AG09309 (cell line): ENCODE measurements at regions not wholly inside any gene's neighbourhood (a gene's known extent, or its start where the extent isn't known, plus 50 kb on each side); places are given as distances from the start of the nearest gene placed in this dataset.

ENCODE experiments used
- DNase-seq: peaks from one replicate; pipeline ENCODE4 v3.0.0-alpha.2; 2010; ENCODE audit warnings: low read depth
- H3K4me3 ChIP-seq: 2 replicates; pipeline ENCODE4 v1.5.1; 2011; ENCODE audit warnings: mild to moderate bottlenecking, low read depth, low read length, moderate library complexity; ENCODE audit not compliant: control insufficient read depth
- TF ChIP-seq, protein P1 (sequence below): IDR thresholded peaks from 2 replicates; pipeline ENCODE4 v1.5.1; 2011; ENCODE audit warnings: mild to moderate bottlenecking, low read depth, low read length, inconsistent platforms; ENCODE audit not compliant: insufficient read depth, control insufficient read depth; ENCODE audit errors: missing control alignments

DNA sequence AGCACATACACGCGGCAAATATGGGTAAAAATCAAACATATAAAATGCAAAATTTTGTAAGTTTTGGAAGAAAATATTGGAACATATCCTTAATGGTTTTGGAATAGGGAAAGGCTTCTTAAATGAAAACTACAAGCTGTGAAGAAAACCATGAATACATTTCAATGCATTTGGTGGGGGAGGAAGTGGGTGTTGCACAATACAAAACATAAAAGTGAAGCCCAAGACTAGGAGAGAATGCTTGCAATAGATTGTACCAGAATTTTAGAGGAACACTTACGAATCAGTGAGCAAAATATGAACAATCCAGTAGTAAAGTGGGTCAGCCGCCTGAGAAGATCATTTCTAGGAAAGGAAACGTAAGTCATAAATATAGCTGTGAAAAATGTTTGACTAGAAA lies 322.6 kb upstream of the MKI67 start:
- DNase-seq, result no peak
- TF ChIP-seq, protein P1, sequence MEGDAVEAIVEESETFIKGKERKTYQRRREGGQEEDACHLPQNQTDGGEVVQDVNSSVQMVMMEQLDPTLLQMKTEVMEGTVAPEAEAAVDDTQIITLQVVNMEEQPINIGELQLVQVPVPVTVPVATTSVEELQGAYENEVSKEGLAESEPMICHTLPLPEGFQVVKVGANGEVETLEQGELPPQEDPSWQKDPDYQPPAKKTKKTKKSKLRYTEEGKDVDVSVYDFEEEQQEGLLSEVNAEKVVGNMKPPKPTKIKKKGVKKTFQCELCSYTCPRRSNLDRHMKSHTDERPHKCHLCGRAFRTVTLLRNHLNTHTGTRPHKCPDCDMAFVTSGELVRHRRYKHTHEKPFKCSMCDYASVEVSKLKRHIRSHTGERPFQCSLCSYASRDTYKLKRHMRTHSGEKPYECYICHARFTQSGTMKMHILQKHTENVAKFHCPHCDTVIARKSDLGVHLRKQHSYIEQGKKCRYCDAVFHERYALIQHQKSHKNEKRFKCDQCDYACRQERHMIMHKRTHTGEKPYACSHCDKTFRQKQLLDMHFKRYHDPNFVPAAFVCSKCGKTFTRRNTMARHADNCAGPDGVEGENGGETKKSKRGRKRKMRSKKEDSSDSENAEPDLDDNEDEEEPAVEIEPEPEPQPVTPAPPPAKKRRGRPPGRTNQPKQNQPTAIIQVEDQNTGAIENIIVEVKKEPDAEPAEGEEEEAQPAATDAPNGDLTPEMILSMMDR, result no peak
- H3K4me3 ChIP-seq, result no peak overlapping the region

DNA sequence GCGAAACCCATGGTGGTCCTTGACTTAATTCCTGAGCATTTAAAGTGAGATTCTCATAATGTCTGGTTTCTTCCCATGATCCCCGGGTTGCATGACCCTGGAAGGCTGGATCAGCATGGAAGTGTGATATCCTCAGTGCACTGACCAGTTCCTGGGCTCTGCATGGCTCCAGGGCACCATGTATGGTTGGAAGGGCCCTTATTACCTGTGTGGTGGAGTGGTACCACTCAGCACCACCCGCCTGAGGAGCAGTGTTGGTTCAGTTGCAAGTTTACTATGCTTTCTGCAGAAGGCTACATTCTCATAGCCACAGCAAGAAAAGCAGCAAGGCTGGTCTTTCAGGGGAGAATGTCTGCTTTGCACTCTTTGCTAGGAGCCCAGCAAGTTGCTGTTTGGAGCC lies 325.7 kb upstream of the MKI67 start:
- DNase-seq, result no peak
- TF ChIP-seq, protein P1, result no peak
- H3K4me3 ChIP-seq, result no peak overlapping the region

GRCh38 chr10:128456271-128456670 lies 330.0 kb upstream of the MKI67 start:
- DNase-seq, result no peak
- no peak overlapping the region for H3K4me3 ChIP-seq
- TF ChIP-seq, protein P1, result no peak

DNA sequence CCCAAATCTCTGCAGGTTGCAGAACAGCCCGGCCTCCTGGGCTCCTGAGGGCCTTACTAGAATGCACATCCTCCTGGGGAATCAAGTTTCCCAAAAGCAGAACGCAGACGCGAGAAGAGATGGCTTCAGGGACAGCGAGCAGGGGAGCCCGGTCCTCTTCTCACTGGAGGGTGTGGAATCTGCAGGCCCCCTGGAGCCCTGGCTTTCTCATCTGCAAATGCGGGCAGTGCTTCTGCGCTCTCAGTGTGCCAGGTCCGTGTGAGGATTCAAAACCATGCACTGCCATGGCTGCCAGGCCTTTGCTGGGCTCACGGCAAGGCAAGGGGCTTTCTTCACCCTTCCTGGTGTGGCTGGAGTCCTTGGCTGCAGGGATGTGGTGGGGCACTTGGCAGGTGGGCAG lies 330.9 kb upstream of the MKI67 start:
- TF ChIP-seq, protein P1, result no peak
- H3K4me3 ChIP-seq, result no peak overlapping the region
- DNase-seq, result no peak

DNA sequence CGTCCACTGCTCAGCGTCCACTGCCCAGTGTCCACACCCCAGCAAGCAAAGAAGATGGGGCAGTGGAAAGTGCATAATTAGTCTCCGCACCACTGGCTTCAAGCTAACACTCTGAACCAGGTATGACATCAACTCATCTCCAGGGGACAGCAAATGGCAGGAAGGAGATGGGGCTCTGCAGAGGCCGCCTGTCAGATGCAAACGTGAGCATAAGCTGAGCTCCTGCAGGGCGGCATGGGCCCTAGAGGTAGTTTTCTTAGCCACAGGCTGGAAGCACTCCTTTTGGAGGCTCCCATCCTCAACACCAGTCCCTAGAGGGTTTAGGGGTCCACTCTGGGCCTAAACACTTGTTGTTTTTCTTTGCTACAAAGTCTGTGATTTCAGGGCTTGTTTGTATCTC lies 335.8 kb upstream of the MKI67 start:
- TF ChIP-seq, protein P1, result no peak
- no peak for DNase-seq
- no peak overlapping the region for H3K4me3 ChIP-seq

DNA sequence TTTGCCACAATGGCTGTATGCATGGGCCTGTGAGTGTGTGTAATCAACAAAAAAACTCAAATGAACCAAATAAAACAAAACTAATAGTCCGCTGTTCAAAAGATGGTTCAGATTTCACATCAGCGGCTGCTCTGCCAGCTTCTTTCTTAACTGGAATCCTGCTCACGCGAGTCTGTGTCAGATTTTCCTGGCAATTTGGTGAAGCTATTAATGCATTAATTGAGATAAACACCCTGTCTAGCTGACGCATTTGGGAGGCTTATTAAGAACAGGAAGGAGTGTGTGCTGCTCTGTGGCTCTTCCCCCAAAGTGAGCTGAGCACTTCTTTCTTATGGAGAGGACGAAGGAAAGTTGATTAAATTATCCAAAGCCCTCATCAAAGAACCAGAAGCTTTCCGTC lies 336.6 kb upstream of the MKI67 start:
- H3K4me3 ChIP-seq, result no peak overlapping the region
- no peak for DNase-seq
- TF ChIP-seq, protein P1, result no peak
